PC-3 (cell line): ENCODE measurements at regions not wholly inside any gene's neighbourhood (a gene's known extent, or its start where the extent isn't known, plus 50 kb on each side); places are given as distances from the start of the nearest gene placed in this dataset.

Experiments used
- ATAC-seq: fragments of 200-7000 bp; cut with Tn5 transposase; 2 replicates; pipeline ENCODE4 v1.9.1; 2020; ENCODE audit warnings: mild to moderate bottlenecking, moderate library complexity
- BruUV-seq: library from RNA; stranded (reverse); fragments of 400-500 nt; replicated peaks from 2 replicates; lab custom pipeline; 2021; lab: Mats Ljungman, UMichigan
- CTCF ChIA-PET: fragments of 300-600 bp; sonication (Branson Sonifier 250); formaldehyde crosslinking; loops from one replicate; lab custom pipeline; 2022; ENCODE audit warnings: antibody characterized with exemption; lab: Charles Lee
- POLR2A ChIA-PET: fragments of 300-600 bp; sonication (Branson Sonifier 250); formaldehyde crosslinking; loops from one replicate; lab custom pipeline; 2022; ENCODE audit warnings: antibody characterized with exemption; ENCODE audit not compliant: unreplicated experiment; lab: Charles Lee
- DNase-seq: peaks from one replicate; pipeline ENCODE4 v3.0.0-alpha.2; 2015
- H2AFZ ChIP-seq: fragments of 300-600 bp; sonication (generic); 2 replicates; pipeline ENCODE4 v1.6.0; 2016; ENCODE audit warnings: antibody characterized with exemption, low read length
- H3F3A ChIP-seq: fragments of 300-600 bp; sonication (generic); one replicate; pipeline ENCODE4 v1.6.0; 2017; ENCODE audit warnings: antibody characterized with exemption, low read length, control low read depth, mild to moderate bottlenecking; ENCODE audit not compliant: unreplicated experiment
- H3K27ac ChIP-seq: fragments of 300-600 bp; sonication (generic); 2 replicates; pipeline ENCODE4 v1.5.1; 2016; ENCODE audit warnings: mild to moderate bottlenecking, low read length
- H3K27me3 ChIP-seq: fragments of 300-600 bp; sonication (generic); 2 replicates; pipeline ENCODE4 v1.6.1; 2016; ENCODE audit warnings: low read length, mixed read lengths
- H3K36me3 ChIP-seq: fragments of 300-600 bp; sonication (generic); 2 replicates; pipeline ENCODE4 v1.6.1; 2016; ENCODE audit warnings: low read depth, mixed run types, low read length, mixed read lengths
- H3K4me1 ChIP-seq: fragments of 300-600 bp; sonication (generic); 2 replicates; pipeline ENCODE4 v1.5.1; 2016; ENCODE audit warnings: low read length; ENCODE audit not compliant: insufficient read depth
- H3K4me2 ChIP-seq: fragments of 300-600 bp; sonication (generic); 2 replicates; pipeline ENCODE4 v1.6.0; 2016; ENCODE audit warnings: low read length
- H3K4me3 ChIP-seq: fragments of 300-600 bp; sonication (generic); 2 replicates; pipeline ENCODE4 v1.5.1; 2016; ENCODE audit warnings: mild to moderate bottlenecking, low read length, mixed read lengths
- H3K79me2 ChIP-seq: fragments of 300-600 bp; sonication (generic); 2 replicates; pipeline ENCODE4 v1.6.1; 2017; ENCODE audit warnings: low read length, mixed read lengths
- H3K9ac ChIP-seq: fragments of 300-600 bp; sonication (generic); 2 replicates; pipeline ENCODE4 v1.6.0; 2016; ENCODE audit warnings: mild to moderate bottlenecking, low read length
- H3K9me2 ChIP-seq: fragments of 300-600 bp; sonication (generic); replicated peaks from 2 replicates; pipeline ENCODE4 v1.6.1; 2016; ENCODE audit warnings: mixed run types, low read length, mixed read lengths
- H3K9me3 ChIP-seq: fragments of 300-600 bp; sonication (generic); 2 replicates; pipeline ENCODE4 v1.6.1; 2016; ENCODE audit warnings: low read length, mixed read lengths
- H4K20me1 ChIP-seq: fragments of 300-600 bp; sonication (generic); 2 replicates; pipeline ENCODE4 v1.6.1; 2016; ENCODE audit warnings: low read length, mixed read lengths
- EZH2 ChIP-seq: fragments of 300-600 bp; sonication (generic); IDR thresholded peaks from one replicate; pipeline ENCODE4 v1.6.1; 2017; ENCODE audit warnings: antibody characterized with exemption, mild to moderate bottlenecking, low read length; ENCODE audit not compliant: unreplicated experiment
- EZH2phosphoT487 ChIP-seq: fragments of 300-600 bp; sonication (generic); IDR thresholded peaks from 2 replicates; pipeline ENCODE4 v1.6.1; 2018; ENCODE audit warnings: mild to moderate bottlenecking, antibody characterized with exemption, low read length, borderline replicate concordance
- intact Hi-C: fragments of 100-400 bp; cut with micrococcal nuclease; formaldehyde crosslinking; loops from 2 replicates; pipeline ENCODE4 v1.9.0; 2023
- TF ChIP-seq, protein P1 (sequence below): fragments of 300-600 bp; sonication (generic); conservative IDR thresholded peaks from 2 replicates; pipeline ENCODE4 v1.5.1; 2017; ENCODE audit warnings: antibody characterized with exemption, low read depth, mild to moderate bottlenecking, low read length

DNA sequence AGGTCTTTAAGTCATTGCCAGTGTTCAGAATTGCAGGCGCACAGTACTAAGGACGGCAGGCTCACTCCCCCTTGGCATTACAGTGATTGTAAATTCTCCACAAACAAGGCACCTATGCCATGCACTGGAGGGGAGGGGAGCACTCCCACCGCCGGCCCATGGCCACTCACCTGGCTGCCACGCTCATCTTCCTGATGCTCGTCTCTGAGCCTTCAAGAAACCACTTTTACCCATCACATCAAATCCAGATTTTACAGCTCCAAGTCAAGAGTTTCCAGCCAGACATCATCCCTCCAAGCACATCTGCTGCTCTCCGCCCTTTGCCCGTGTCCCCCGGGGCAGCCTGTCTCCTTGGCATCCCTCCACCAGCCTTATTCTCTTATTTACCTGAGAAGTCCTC, 350.2 kb upstream of the SHH start:
- intact Hi-C loops = no loop called here
- H3K27me3 ChIP-seq = peaks cover 19% of the 10 kb centered on the region; the same call in 1 of the 2 replicates

DNA sequence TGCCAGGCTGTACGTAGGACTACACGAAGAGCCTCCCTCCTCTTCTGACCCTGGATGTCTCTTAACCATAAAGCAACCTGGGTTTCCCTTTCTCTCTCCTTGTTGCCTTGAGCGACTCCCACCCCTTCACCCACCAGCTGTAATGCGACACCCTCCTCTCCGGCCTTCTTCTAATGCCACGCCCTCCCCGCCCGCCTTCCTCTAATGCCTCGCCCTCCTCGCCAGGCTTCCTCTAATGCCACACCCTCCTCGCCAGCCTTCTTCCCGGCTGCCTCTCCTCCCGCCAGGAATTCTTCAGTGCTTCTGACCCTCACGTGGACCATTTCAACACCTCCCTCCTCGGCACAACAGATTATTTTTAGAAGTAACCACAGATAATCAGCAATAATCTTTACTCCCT, 348.5 kb upstream of the SHH start:
- Histone ChIP-seq H3K36me3 (no peaks in the 10 kb centered on the region), H3K4me3 (no peak overlapping the region), H3K79me2 (no peaks in the 10 kb centered on the region), H3K9ac (no peak overlapping the region), H3K27ac (no peak overlapping the region), H3K9me2 (no peaks in the 10 kb centered on the region), H3K4me1 (peaks cover 11% of the 10 kb centered on the region; the same call in 1 of the 2 replicates), H3K4me2 (no peak overlapping the region), H2AFZ (no peak overlapping the region), H3K9me3 (no peaks in the 10 kb centered on the region), H3F3A (no peaks in the 10 kb centered on the region), H4K20me1 (no peaks in the 10 kb centered on the region), H3K27me3 (peaks cover 19% of the 10 kb centered on the region; the same call in 1 of the 2 replicates)
- ChIA-PET CTCF (no interaction called here), POLR2A (no interaction called here)
- TF ChIP-seq, protein P1, sequence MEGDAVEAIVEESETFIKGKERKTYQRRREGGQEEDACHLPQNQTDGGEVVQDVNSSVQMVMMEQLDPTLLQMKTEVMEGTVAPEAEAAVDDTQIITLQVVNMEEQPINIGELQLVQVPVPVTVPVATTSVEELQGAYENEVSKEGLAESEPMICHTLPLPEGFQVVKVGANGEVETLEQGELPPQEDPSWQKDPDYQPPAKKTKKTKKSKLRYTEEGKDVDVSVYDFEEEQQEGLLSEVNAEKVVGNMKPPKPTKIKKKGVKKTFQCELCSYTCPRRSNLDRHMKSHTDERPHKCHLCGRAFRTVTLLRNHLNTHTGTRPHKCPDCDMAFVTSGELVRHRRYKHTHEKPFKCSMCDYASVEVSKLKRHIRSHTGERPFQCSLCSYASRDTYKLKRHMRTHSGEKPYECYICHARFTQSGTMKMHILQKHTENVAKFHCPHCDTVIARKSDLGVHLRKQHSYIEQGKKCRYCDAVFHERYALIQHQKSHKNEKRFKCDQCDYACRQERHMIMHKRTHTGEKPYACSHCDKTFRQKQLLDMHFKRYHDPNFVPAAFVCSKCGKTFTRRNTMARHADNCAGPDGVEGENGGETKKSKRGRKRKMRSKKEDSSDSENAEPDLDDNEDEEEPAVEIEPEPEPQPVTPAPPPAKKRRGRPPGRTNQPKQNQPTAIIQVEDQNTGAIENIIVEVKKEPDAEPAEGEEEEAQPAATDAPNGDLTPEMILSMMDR = no peak
- TF ChIP-seq EZH2phosphoT487 = no peak
- TF ChIP-seq EZH2 = no peak
- DNase-seq = peak; percentile 11
- ATAC-seq = no peak
- no TSS peak for BruUV-seq
- intact Hi-C loops = no loop called here

More for the DNA sequence above, 350.2 kb upstream of the SHH start:
- ChIA-PET POLR2A (no interaction called here), CTCF (interaction anchor here (0.6 kb wide), 1 partner anchor 781 kb away, joined by 3 read pairs; no protein-coding TSS in a partner anchor)
- Histone ChIP-seq H3K4me3 (no peak overlapping the region), H3F3A (no peaks in the 10 kb centered on the region), H3K9ac (no peak overlapping the region), H3K4me1 (peaks cover 2% of the 10 kb centered on the region; the same call in 1 of the 2 replicates), H3K4me2 (no peak overlapping the region), H3K27ac (no peak overlapping the region), H3K9me2 (no peaks in the 10 kb centered on the region), H3K36me3 (no peaks in the 10 kb centered on the region), H3K79me2 (no peaks in the 10 kb centered on the region), H3K9me3 (no peaks in the 10 kb centered on the region), H2AFZ (no peak overlapping the region), H4K20me1 (no peaks in the 10 kb centered on the region)
- no TSS peak for BruUV-seq
- DNase-seq (no peak), ATAC-seq (no peak)
- TF ChIP-seq, protein P1 = no peak
- TF ChIP-seq EZH2phosphoT487 = no peak
- no peak for TF ChIP-seq EZH2

DNA sequence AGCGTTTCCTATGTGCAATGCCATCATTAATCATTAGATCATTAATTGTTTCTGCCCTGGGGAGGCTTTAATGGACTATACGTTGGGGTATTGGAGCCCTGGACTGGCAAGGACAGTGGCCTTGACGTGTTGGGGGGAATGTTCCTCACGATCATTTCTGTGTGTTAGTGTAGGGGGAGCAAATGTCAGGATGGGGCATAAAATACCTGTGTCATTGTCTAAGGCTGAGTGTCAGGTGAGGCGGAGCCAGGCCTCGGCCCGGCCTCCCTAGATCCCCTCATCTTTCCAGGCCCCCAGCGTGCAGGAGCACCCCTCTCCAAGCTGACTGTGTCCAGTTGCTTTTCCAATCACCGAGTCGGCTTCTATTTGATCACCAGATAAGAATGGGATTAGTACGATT, 346.4 kb upstream of the SHH start:
- intact Hi-C loops = loop anchor here (5.0 to 10.0 kb wide), 2 partner anchors 264 to 314 kb away; no protein-coding TSS in a partner anchor

More for the DNA sequence above, 346.4 kb upstream of the SHH start:
- Histone ChIP-seq H3K9ac (no peak overlapping the region), H2AFZ (no peak overlapping the region), H3K4me3 (no peak overlapping the region), H3K36me3 (no peaks in the 10 kb centered on the region), H3K27ac (no peak overlapping the region), H3K9me2 (no peaks in the 10 kb centered on the region), H3K4me1 (peaks cover 11% of the 10 kb centered on the region; the same call in 1 of the 2 replicates), H3K79me2 (no peaks in the 10 kb centered on the region), H3K9me3 (no peaks in the 10 kb centered on the region), H4K20me1 (no peaks in the 10 kb centered on the region), H3K27me3 (peaks cover 11% of the 10 kb centered on the region; the same call in 1 of the 2 replicates), H3F3A (no peaks in the 10 kb centered on the region), H3K4me2 (no peak overlapping the region)
- TF ChIP-seq, protein P1 = no peak
- no peak for TF ChIP-seq EZH2phosphoT487
- TF ChIP-seq EZH2 = no peak
- CTCF ChIA-PET = no interaction called here
- BruUV-seq = no TSS peak
- no peak for DNase-seq
- POLR2A ChIA-PET = no interaction called here
- no peak for ATAC-seq
